Neutrophil (primary cell): ENCODE measurements at regions not wholly inside any gene's neighbourhood (a gene's known extent, or its start where the extent isn't known, plus 50 kb on each side); places are given as distances from the start of the nearest gene placed in this dataset.

ENCODE experiments used
- H3K27ac ChIP-seq: fragments of 200-600 bp; sonication (generic); 2 replicates; pipeline ENCODE4 v1.5.1; 2016; ENCODE audit warnings: mild to moderate bottlenecking, moderate library complexity
- H3K27me3 ChIP-seq: fragments of 200-600 bp; sonication (generic); 2 replicates; pipeline ENCODE4 v1.6.0; 2016; ENCODE audit warnings: mild to moderate bottlenecking
- H3K36me3 ChIP-seq: fragments of 200-600 bp; sonication (generic); 2 replicates; pipeline ENCODE4 v1.5.1; 2017
- H3K4me1 ChIP-seq, 2 experiments: fragments of 200-600 bp in 1 of 2; sonication (generic) in 1 of 2; 1 replicate in 1 of 2; 2 replicates in 1 of 2; pipeline versions ENCODE4 v1.5.1 to v1.6.1; 2013 to 2016; ENCODE audit warnings: low read depth in 1 of 2, low read length in 1 of 2, mild to moderate bottlenecking in 1 of 2, moderate library complexity in 1 of 2; ENCODE audit not compliant: control insufficient read depth in 1 of 2, insufficient read depth in 1 of 2
- H3K4me3 ChIP-seq, 2 experiments: fragments of 200-600 bp in 1 of 2; sonication (generic) in 1 of 2; 1 replicate in 1 of 2; 2 replicates in 1 of 2; pipeline ENCODE4 v1.5.1; 2013 to 2016; ENCODE audit warnings: low read depth in 1 of 2, low read length in 1 of 2, mild to moderate bottlenecking in 1 of 2, moderate library complexity in 1 of 2
- H3K9me3 ChIP-seq: fragments of 200-600 bp; sonication (generic); 2 replicates; pipeline ENCODE4 v1.5.1; 2016
- TF ChIP-seq, protein P1 (sequence below): fragments of 200-600 bp; sonication (generic); IDR thresholded peaks from 2 replicates; pipeline ENCODE4 v1.5.1; 2016; ENCODE audit warnings: antibody characterized with exemption

DNA sequence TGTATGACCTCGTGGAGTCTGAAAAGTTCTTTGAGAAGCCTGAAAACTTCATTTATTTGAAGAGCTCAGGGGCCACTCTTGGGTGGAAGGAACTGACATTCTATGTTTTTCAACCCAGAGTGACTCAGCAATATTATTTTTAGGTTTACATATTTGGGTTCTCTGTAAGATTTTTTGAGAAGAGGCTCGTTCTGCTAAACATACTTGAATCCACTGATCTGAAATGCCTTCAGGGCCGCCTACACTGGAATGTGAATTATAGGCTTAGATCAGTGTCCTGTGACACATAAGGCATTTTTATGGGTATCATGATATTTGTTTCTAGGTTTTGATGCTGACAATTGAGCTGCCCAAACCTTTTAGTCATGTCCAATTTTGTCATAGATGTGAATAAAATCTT, 86.2 kb downstream of the PSAT1 start:
- no peak overlapping the region for H3K4me3 ChIP-seq

DNA sequence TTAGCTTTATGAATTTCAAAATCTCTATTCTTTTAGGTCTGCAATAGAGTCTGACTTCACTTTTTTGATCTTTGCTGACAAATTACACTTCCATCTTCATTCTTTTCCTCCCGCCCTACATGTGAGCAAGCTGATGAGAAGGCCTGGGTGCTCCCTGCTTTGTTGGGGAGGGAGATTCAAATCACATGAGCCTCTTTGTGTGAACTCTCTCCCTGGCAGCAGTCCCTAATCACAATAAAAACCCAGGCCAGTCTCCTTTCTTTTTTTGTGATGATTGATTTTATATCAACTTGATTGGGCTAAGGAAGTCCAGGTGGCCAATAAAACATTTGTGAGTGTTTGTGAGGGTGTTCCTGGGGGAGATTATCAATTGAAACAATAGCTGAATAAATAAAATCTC, 89.4 kb downstream of the PSAT1 start:
- H3K36me3 ChIP-seq, result no peaks in the 10 kb centered on the region
- H3K27me3 ChIP-seq, result no peaks in the 10 kb centered on the region
- H3K27ac ChIP-seq, result no peak overlapping the region
- H3K4me1 ChIP-seq, result peaks cover 11 to 17% of the 10 kb centered on the region in 2 experiments
- H3K9me3 ChIP-seq, result no peaks in the 10 kb centered on the region
- TF ChIP-seq, protein P1, sequence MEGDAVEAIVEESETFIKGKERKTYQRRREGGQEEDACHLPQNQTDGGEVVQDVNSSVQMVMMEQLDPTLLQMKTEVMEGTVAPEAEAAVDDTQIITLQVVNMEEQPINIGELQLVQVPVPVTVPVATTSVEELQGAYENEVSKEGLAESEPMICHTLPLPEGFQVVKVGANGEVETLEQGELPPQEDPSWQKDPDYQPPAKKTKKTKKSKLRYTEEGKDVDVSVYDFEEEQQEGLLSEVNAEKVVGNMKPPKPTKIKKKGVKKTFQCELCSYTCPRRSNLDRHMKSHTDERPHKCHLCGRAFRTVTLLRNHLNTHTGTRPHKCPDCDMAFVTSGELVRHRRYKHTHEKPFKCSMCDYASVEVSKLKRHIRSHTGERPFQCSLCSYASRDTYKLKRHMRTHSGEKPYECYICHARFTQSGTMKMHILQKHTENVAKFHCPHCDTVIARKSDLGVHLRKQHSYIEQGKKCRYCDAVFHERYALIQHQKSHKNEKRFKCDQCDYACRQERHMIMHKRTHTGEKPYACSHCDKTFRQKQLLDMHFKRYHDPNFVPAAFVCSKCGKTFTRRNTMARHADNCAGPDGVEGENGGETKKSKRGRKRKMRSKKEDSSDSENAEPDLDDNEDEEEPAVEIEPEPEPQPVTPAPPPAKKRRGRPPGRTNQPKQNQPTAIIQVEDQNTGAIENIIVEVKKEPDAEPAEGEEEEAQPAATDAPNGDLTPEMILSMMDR, result no peak
- H3K4me3 ChIP-seq, result no peak overlapping the region

More for the DNA sequence above, 86.2 kb downstream of the PSAT1 start:
- peaks cover 11 to 17% of the 10 kb centered on the region in 2 experiments for H3K4me1 ChIP-seq
- peak overlapping the region; percentile 27 for H3K27ac ChIP-seq
- no peaks in the 10 kb centered on the region for H3K36me3 ChIP-seq
- H3K9me3 ChIP-seq, result no peaks in the 10 kb centered on the region
- H3K27me3 ChIP-seq, result no peaks in the 10 kb centered on the region
- TF ChIP-seq, protein P1, result no peak

DNA sequence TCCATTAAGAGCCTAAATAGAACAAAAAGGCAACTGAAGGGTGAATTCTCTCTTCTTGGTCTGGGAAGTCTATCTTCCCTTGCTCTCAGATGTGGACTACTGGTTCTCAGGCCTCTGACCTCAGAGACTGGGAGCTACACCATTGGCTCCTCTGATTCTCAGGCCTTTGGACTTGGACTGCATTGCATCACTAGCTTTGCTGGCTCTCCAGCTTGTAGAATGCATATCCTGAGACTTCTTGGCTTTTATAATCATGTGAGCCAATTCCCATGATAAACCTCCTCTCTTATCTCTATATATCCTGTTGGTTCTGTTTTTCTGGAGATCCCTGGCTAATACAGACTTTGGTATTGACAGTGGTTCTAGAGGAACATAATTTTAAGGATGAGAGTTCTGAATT, 89.8 kb downstream of the PSAT1 start:
- Histone ChIP-seq H3K4me3 (no peak overlapping the region), H3K9me3 (no peaks in the 10 kb centered on the region), H3K4me1 (peaks cover 11 to 17% of the 10 kb centered on the region in 2 experiments), H3K27ac (no peak overlapping the region), H3K27me3 (no peaks in the 10 kb centered on the region), H3K36me3 (no peaks in the 10 kb centered on the region)
- TF ChIP-seq, protein P1, result no peak

DNA sequence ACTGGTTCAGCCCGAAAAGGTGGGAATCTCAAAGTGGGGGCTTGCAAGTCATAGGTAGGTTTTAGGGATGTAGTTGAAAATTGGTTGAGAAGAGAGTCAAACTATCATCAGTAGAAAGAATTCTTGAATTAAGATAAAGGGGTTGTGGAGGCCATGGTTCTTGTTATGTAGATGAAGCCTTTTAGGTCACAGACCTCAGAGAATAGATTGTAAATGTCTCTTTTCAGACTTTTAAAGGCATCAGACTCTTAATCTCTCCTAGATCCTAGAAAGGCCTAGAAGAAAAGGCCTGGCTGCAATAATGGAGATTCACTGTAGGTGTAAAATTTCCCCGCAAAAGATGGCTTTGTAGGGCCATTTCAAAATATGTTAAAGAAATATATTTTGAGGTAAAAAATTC, 96.4 kb downstream of the PSAT1 start:
- Histone ChIP-seq H3K27ac (no peak overlapping the region), H3K27me3 (no peaks in the 10 kb centered on the region), H3K9me3 (peaks cover 7% of the 10 kb centered on the region), H3K4me3 (no peak overlapping the region), H3K36me3 (no peaks in the 10 kb centered on the region), H3K4me1 (no peaks in the 10 kb centered on the region)
- TF ChIP-seq, protein P1, result no peak

DNA sequence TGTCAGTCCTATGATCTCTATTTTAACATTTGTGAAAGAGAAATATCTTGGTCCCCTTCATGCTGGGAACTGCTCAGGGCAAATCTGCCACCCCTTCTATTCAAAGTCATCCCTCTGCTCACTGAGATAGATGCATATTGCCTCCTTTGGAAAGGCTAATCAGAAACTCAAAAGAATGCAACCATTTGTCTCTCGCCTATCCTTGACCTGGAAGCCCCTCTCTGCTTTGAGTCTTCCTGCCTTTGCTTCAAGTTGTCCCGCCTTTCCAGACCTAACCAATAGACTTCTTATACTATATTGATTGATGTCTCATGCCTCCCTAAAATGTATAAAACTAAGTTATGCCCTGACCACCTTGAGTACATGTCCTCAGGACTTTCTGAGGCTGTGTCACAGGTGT, 97.0 kb downstream of the PSAT1 start:
- Histone ChIP-seq H3K9me3 (peaks cover 7% of the 10 kb centered on the region), H3K4me3 (no peak overlapping the region), H3K36me3 (no peaks in the 10 kb centered on the region), H3K4me1 (no peaks in the 10 kb centered on the region), H3K27me3 (no peaks in the 10 kb centered on the region), H3K27ac (no peak overlapping the region)
- TF ChIP-seq, protein P1, result no peak

DNA sequence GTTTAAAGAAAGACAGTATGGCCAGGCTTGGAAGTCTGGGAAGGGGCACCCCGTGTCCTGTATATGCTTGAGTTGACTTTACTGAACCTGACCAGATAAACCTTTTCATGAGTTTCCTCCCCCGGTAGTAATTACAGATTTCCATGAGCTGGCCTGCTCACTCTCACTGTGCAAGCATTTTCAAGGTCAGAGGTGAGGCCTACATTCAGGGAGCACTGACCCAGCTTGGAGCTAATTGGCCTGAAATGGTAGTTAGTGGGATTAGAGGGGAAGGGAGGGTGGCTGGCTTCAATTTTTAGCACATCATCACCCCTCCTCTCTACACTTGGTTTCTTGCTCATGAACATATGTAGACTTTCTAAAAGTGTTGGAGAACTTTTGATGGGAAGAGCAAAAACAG, 99.2 kb downstream of the PSAT1 start:
- no peak overlapping the region for H3K27ac ChIP-seq
- no peaks in the 10 kb centered on the region for H3K27me3 ChIP-seq
- H3K36me3 ChIP-seq, result no peaks in the 10 kb centered on the region
- H3K4me3 ChIP-seq, result no peak overlapping the region
- TF ChIP-seq, protein P1, result no peak
- H3K9me3 ChIP-seq, result peaks cover 7% of the 10 kb centered on the region
- H3K4me1 ChIP-seq, result no peaks in the 10 kb centered on the region
